Mucosa of descending colon (tissue), 3 donors: ENCODE measurements at regions not wholly inside any gene's neighbourhood (a gene's known extent, or its start where the extent isn't known, plus 50 kb on each side); places are given as distances from the start of the nearest gene placed in this dataset.

Experiments used
- ATAC-seq: fragments of 200-7000 bp; cut with Tn5 transposase; one replicate; pipeline ENCODE4 v1.9.1; 2020; ENCODE audit warnings: mild to moderate bottlenecking, moderate library complexity
- DNase-seq, 3 donors: peaks; one replicate each; pipeline ENCODE4 v3.0.0-alpha.2; 2020
- H3K36me3 ChIP-seq: fragments of 200-600 bp; one replicate; pipeline ENCODE4 v1.8.0; 2021; ENCODE audit warnings: low read depth, mild to moderate bottlenecking
- H3K4me1 ChIP-seq: fragments of 200-600 bp; one replicate; pipeline ENCODE4 v1.8.0; 2021; ENCODE audit warnings: low read depth, mild to moderate bottlenecking
- H3K4me3 ChIP-seq: fragments of 200-600 bp; one replicate; pipeline ENCODE4 v1.8.0; 2021; ENCODE audit warnings: mild to moderate bottlenecking
- H3K9me3 ChIP-seq: fragments of 200-600 bp; one replicate; pipeline ENCODE4 v1.8.0; 2021; ENCODE audit warnings: mild to moderate bottlenecking
- CTCF ChIP-seq: fragments of 200-600 bp; IDR thresholded peaks from one replicate; pipeline ENCODE4 v1.8.0; 2022; ENCODE audit warnings: antibody characterized with exemption, mild to moderate bottlenecking
- intact Hi-C, 2 donors: fragments of 100-400 bp; cut with DNase I in 1 of 2; cut with micrococcal nuclease in 1 of 2; formaldehyde crosslinking; loops; one replicate each; pipeline versions ENCODE4 v1.11.0 to v1.11.1; 2022; cut with DNase I, micrococcal nuclease
- donor health status: DM: no; HTN: no; CAD: no; lungs with moderate emphysema.
- donor health status: DM: no; HTN: no; CAD: no.
- donor health status: DM: no; HTN: yes; CAD: no.

- H3K4me3 ChIP-seq = no peak overlapping the region
- no peaks in the 10 kb centered on the region for H3K36me3 ChIP-seq
- no peak for DNase-seq
- no peaks in the 10 kb centered on the region for H3K9me3 ChIP-seq
- ATAC-seq = no peak
- H3K4me1 ChIP-seq = no peaks in the 10 kb centered on the region
- no peak for TF ChIP-seq CTCF
- intact Hi-C loops = no loop called here
Observed at GRCh38 chr5:57725658-57726504, 243.3 kb upstream of the ACTBL2 start.

- ATAC-seq (no peak), DNase-seq (no peak)
- Histone ChIP-seq H3K36me3 (no peaks in the 10 kb centered on the region), H3K4me3 (no peak overlapping the region), H3K9me3 (no peaks in the 10 kb centered on the region), H3K4me1 (no peaks in the 10 kb centered on the region)
- TF ChIP-seq CTCF = no peak
- intact Hi-C loops = no loop called here
Observed at GRCh38 chr5:57724836-57725235, 242.2 kb upstream of the ACTBL2 start.

GRCh38 chr5:57721226-57721625, 238.6 kb upstream of the ACTBL2 start:
- Histone ChIP-seq H3K4me3 (no peak overlapping the region), H3K9me3 (no peaks in the 10 kb centered on the region), H3K36me3 (no peaks in the 10 kb centered on the region), H3K4me1 (no peaks in the 10 kb centered on the region)
- intact Hi-C loops = no loop called here
- no peak for TF ChIP-seq CTCF
- no peak for ATAC-seq
- no peak for DNase-seq

GRCh38 chr5:57720656-57721055, 238.0 kb upstream of the ACTBL2 start:
- no peaks in the 10 kb centered on the region for H3K9me3 ChIP-seq
- no peak for TF ChIP-seq CTCF
- ATAC-seq (no peak), DNase-seq (no peak)
- H3K4me3 ChIP-seq = no peak overlapping the region
- H3K4me1 ChIP-seq = no peaks in the 10 kb centered on the region
- intact Hi-C loops = no loop called here
- H3K36me3 ChIP-seq = no peaks in the 10 kb centered on the region

GRCh38 chr5:57719216-57719615, 236.6 kb upstream of the ACTBL2 start:
- ATAC-seq (no peak), DNase-seq (no peak)
- no peaks in the 10 kb centered on the region for H3K36me3 ChIP-seq
- no peaks in the 10 kb centered on the region for H3K9me3 ChIP-seq
- TF ChIP-seq CTCF = no peak
- no peak overlapping the region for H3K4me3 ChIP-seq
- intact Hi-C loops = no loop called here
- H3K4me1 ChIP-seq = no peaks in the 10 kb centered on the region

- no peaks in the 10 kb centered on the region for H3K4me1 ChIP-seq
- no peak for DNase-seq
- TF ChIP-seq CTCF = no peak
- H3K36me3 ChIP-seq = no peaks in the 10 kb centered on the region
- H3K4me3 ChIP-seq = no peak overlapping the region
- no peaks in the 10 kb centered on the region for H3K9me3 ChIP-seq
- intact Hi-C loops = no loop called here
- ATAC-seq = no peak
Observed at GRCh38 chr5:57718155-57718554, 235.5 kb upstream of the ACTBL2 start.
